ENCODE measurements at regions not wholly inside any gene's neighbourhood (a gene's known extent, or its start where the extent isn't known, plus 50 kb on each side); places are given as distances from the start of the nearest gene placed in this dataset.

- Mint-ChIP-seq H3K9me3 (ENCODE audit: unreplicated experiment) (no peaks in the 10 kb centered on the region), H3K4me1 (ENCODE audit: low read depth, unreplicated experiment) (peaks cover 9% of the 10 kb centered on the region), H3K36me3 (ENCODE audit: insufficient read depth, unreplicated experiment) (no peaks in the 10 kb centered on the region), H3K27me3 (ENCODE audit: insufficient read depth, unreplicated experiment) (no peaks in the 10 kb centered on the region), H3K27ac (ENCODE audit: unreplicated experiment) (no peak overlapping the region), H3K4me3 (ENCODE audit: unreplicated experiment) (no peak overlapping the region)
- no peak for DNase-seq
- POLR2A ChIA-PET, result no interaction called here
- no peaks in the 10 kb centered on the region for H3K36me3 ChIP-seq (ENCODE audit: control insufficient read depth, insufficient read depth, low read length)
- no peaks in the 10 kb centered on the region for H3K9me3 ChIP-seq
- intact Hi-C loops (cut with micrococcal nuclease; ENCODE audit: unreplicated experiment), result no loop called here
- BruUV-seq (replicated peaks), result no TSS peak
- CTCF ChIA-PET, result no interaction called here
- H3K4me3 ChIP-seq (ENCODE audit: low read depth, low read length), result no peak overlapping the region
- H3K27me3 ChIP-seq (replicated peaks; ENCODE audit: control insufficient read depth, insufficient read depth, low read length), result no peaks in the 10 kb centered on the region
- H3K4me1 ChIP-seq, result no peaks in the 10 kb centered on the region
- TF ChIP-seq, protein P1, sequence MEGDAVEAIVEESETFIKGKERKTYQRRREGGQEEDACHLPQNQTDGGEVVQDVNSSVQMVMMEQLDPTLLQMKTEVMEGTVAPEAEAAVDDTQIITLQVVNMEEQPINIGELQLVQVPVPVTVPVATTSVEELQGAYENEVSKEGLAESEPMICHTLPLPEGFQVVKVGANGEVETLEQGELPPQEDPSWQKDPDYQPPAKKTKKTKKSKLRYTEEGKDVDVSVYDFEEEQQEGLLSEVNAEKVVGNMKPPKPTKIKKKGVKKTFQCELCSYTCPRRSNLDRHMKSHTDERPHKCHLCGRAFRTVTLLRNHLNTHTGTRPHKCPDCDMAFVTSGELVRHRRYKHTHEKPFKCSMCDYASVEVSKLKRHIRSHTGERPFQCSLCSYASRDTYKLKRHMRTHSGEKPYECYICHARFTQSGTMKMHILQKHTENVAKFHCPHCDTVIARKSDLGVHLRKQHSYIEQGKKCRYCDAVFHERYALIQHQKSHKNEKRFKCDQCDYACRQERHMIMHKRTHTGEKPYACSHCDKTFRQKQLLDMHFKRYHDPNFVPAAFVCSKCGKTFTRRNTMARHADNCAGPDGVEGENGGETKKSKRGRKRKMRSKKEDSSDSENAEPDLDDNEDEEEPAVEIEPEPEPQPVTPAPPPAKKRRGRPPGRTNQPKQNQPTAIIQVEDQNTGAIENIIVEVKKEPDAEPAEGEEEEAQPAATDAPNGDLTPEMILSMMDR (IDR thresholded peaks at IDR 0.05; ENCODE audit: insufficient read depth in 1 of 2, low read depth in 1 of 2, low read length in 1 of 2, severe bottlenecking in 1 of 2, unreplicated experiment in 1 of 2), result no peak
Measured at GRCh38 chr21:28100366-28100765, 892.3 kb downstream of the LTN1 start.

- Mint-ChIP-seq H3K4me3 (ENCODE audit: unreplicated experiment) (no peak overlapping the region), H3K27ac (ENCODE audit: unreplicated experiment) (no peak overlapping the region), H3K27me3 (ENCODE audit: insufficient read depth, unreplicated experiment) (no peaks in the 10 kb centered on the region), H3K9me3 (ENCODE audit: unreplicated experiment) (no peaks in the 10 kb centered on the region), H3K4me1 (ENCODE audit: low read depth, unreplicated experiment) (peaks cover 4% of the 10 kb centered on the region), H3K36me3 (ENCODE audit: insufficient read depth, unreplicated experiment) (no peaks in the 10 kb centered on the region)
- Histone ChIP-seq H3K36me3 (ENCODE audit: control insufficient read depth, insufficient read depth, low read length) (no peaks in the 10 kb centered on the region), H3K4me3 (ENCODE audit: low read depth, low read length) (no peak overlapping the region), H3K9me3 (no peaks in the 10 kb centered on the region), H3K27me3 (replicated peaks; ENCODE audit: control insufficient read depth, insufficient read depth, low read length) (no peaks in the 10 kb centered on the region), H3K4me1 (no peaks in the 10 kb centered on the region)
- ChIA-PET POLR2A (no interaction called here), CTCF (no interaction called here)
- no TSS peak for BruUV-seq (replicated peaks)
- TF ChIP-seq, protein P1 (IDR thresholded peaks at IDR 0.05; ENCODE audit: insufficient read depth in 1 of 2, low read depth in 1 of 2, low read length in 1 of 2, severe bottlenecking in 1 of 2, unreplicated experiment in 1 of 2), result no peak
- no peak for DNase-seq
- intact Hi-C loops (cut with micrococcal nuclease; ENCODE audit: unreplicated experiment), result loop anchor here (10.0 kb wide), 1 partner anchor 646 kb away; no protein-coding TSS in a partner anchor
Measured at GRCh38 chr21:28099001-28099705, 893.5 kb downstream of the LTN1 start.

GRCh38 chr21:28091466-28091865, 901.2 kb downstream of the LTN1 start:
- CTCF ChIA-PET, result no interaction called here
- Mint-ChIP-seq H3K9me3 (ENCODE audit: unreplicated experiment) (peaks cover 7% of the 10 kb centered on the region), H3K4me1 (ENCODE audit: low read depth, unreplicated experiment) (peaks cover 9% of the 10 kb centered on the region), H3K4me3 (ENCODE audit: unreplicated experiment) (peak overlapping the region; percentile 82), H3K27me3 (ENCODE audit: insufficient read depth, unreplicated experiment) (no peaks in the 10 kb centered on the region), H3K27ac (ENCODE audit: unreplicated experiment) (no peak overlapping the region), H3K36me3 (ENCODE audit: insufficient read depth, unreplicated experiment) (no peaks in the 10 kb centered on the region)
- Histone ChIP-seq H3K27me3 (replicated peaks; ENCODE audit: control insufficient read depth, insufficient read depth, low read length) (no peaks in the 10 kb centered on the region), H3K4me3 (ENCODE audit: low read depth, low read length) (no peak overlapping the region), H3K9me3 (no peaks in the 10 kb centered on the region), H3K4me1 (peaks cover 20% of the 10 kb centered on the region), H3K36me3 (ENCODE audit: control insufficient read depth, insufficient read depth, low read length) (no peaks in the 10 kb centered on the region)
- TF ChIP-seq, protein P1 (IDR thresholded peaks at IDR 0.05; ENCODE audit: insufficient read depth in 1 of 2, low read depth in 1 of 2, low read length in 1 of 2, severe bottlenecking in 1 of 2, unreplicated experiment in 1 of 2), result no peak
- intact Hi-C loops (cut with micrococcal nuclease; ENCODE audit: unreplicated experiment), result loop anchor here (2.0 to 10.0 kb wide), 5 partner anchors 15 to 653 kb away; no protein-coding TSS in a partner anchor
- BruUV-seq (replicated peaks), result no TSS peak
- POLR2A ChIA-PET, result no interaction called here
- no peak for DNase-seq

Measured in Caco-2 (cell line).